ENCODE measurements at regions not wholly inside any gene's neighbourhood (a gene's known extent, or its start where the extent isn't known, plus 50 kb on each side); places are given as distances from the start of the nearest gene placed in this dataset.

DNA sequence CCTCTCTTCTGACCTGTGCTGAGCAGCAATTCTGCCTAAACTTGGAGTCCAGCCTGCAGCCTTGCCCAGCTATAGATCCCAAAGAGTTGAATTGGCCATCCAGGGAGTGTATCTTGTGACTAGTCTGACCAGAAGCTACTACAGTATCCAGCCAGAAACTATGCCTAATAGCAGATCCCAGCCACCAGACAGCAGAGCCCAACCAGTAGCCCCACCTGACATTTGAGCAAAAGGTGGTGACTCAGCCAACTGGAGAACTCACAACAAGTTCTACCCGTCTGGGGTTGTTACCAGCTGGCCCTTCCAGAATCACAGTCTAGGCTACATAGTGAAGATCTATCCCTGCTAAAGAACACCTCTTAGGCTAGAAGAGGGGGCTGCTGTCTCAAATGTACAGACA, 315.0 kb downstream of the CRPPA start:
- TF ChIP-seq, protein P1, sequence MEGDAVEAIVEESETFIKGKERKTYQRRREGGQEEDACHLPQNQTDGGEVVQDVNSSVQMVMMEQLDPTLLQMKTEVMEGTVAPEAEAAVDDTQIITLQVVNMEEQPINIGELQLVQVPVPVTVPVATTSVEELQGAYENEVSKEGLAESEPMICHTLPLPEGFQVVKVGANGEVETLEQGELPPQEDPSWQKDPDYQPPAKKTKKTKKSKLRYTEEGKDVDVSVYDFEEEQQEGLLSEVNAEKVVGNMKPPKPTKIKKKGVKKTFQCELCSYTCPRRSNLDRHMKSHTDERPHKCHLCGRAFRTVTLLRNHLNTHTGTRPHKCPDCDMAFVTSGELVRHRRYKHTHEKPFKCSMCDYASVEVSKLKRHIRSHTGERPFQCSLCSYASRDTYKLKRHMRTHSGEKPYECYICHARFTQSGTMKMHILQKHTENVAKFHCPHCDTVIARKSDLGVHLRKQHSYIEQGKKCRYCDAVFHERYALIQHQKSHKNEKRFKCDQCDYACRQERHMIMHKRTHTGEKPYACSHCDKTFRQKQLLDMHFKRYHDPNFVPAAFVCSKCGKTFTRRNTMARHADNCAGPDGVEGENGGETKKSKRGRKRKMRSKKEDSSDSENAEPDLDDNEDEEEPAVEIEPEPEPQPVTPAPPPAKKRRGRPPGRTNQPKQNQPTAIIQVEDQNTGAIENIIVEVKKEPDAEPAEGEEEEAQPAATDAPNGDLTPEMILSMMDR (conservative IDR thresholded peaks at IDR 0.05 in 1 of 2, IDR thresholded peaks at IDR 0.05 in 1 of 2; ENCODE audit: extremely low read depth in 1 of 2, insufficient read depth in 1 of 2, low read depth in 1 of 2, low read length in 2 of 2), result no peak
- no peak for TF ChIP-seq EZH2 (IDR thresholded peaks at IDR 0.05; ENCODE audit: borderline replicate concordance, low read length)
